ENCODE measurements at regions not wholly inside any gene's neighbourhood (a gene's known extent, or its start where the extent isn't known, plus 50 kb on each side); places are given as distances from the start of the nearest gene placed in this dataset.

DNA sequence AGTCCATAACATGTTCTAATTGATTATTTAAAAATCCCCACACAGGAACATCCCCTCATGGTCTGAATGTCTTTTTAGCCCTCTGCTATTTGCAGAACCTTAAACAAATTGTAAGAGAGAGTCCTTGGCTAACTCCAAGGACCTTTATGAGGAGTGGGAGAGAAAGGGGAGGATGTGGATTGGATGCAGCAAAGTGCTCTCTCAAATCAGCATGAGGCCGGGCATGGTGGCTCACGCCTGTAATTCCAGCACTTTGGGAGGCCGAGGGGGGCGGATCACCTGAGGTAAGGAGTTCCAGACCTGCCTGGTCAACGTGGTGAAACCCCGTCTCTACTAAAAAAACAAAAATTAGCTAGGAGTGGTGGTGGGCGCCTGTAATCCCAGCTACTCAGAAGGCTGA is 154.8 kb downstream of the TGFB2 start:
- DNase-seq, result no peak
- H3K36me3 ChIP-seq (replicated peaks), result no peaks in the 10 kb centered on the region
- no peaks in the 10 kb centered on the region for H3K27me3 ChIP-seq (replicated peaks)
- no peak overlapping the region for H3K4me3 ChIP-seq (ENCODE audit: low read depth, low read length)
- peak overlapping the region; percentile 100 for H3K27ac ChIP-seq
- in situ Hi-C loops (cut with HindIII; ENCODE audit: low pct_ligation_motif_present, low sequenced_read_pairs), result no loop called here
- TF ChIP-seq, protein P1, sequence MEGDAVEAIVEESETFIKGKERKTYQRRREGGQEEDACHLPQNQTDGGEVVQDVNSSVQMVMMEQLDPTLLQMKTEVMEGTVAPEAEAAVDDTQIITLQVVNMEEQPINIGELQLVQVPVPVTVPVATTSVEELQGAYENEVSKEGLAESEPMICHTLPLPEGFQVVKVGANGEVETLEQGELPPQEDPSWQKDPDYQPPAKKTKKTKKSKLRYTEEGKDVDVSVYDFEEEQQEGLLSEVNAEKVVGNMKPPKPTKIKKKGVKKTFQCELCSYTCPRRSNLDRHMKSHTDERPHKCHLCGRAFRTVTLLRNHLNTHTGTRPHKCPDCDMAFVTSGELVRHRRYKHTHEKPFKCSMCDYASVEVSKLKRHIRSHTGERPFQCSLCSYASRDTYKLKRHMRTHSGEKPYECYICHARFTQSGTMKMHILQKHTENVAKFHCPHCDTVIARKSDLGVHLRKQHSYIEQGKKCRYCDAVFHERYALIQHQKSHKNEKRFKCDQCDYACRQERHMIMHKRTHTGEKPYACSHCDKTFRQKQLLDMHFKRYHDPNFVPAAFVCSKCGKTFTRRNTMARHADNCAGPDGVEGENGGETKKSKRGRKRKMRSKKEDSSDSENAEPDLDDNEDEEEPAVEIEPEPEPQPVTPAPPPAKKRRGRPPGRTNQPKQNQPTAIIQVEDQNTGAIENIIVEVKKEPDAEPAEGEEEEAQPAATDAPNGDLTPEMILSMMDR (IDR thresholded peaks at IDR 0.05; ENCODE audit: low read depth, low read length, missing control alignments), result no peak

DNA sequence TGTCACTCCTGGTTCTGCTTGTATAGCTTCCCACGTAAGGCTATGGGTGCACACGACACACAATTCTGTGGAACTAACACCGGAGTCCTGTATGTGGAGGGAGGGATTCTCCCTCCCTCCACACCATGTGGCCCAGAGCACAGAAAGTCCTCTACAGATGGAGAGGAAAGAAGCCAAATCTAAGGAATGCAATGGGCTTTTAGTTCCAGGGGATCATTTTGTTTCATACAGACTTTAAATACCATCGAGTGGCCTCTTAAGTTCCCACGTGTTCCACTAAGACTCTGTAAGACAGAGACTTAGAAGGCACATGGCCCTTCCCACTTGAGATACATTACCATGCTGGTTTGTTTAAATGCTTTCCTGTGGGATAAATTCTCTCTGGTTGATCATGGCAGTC is 156.0 kb downstream of the TGFB2 start:
- no peak overlapping the region for H3K27ac ChIP-seq
- no peaks in the 10 kb centered on the region for H3K27me3 ChIP-seq (replicated peaks)
- H3K36me3 ChIP-seq (replicated peaks), result no peaks in the 10 kb centered on the region
- in situ Hi-C loops (cut with HindIII; ENCODE audit: low pct_ligation_motif_present, low sequenced_read_pairs), result no loop called here
- TF ChIP-seq, protein P1 (IDR thresholded peaks at IDR 0.05; ENCODE audit: low read depth, low read length, missing control alignments), result no peak
- H3K4me3 ChIP-seq (ENCODE audit: low read depth, low read length), result no peak overlapping the region
- no peak for DNase-seq

DNA sequence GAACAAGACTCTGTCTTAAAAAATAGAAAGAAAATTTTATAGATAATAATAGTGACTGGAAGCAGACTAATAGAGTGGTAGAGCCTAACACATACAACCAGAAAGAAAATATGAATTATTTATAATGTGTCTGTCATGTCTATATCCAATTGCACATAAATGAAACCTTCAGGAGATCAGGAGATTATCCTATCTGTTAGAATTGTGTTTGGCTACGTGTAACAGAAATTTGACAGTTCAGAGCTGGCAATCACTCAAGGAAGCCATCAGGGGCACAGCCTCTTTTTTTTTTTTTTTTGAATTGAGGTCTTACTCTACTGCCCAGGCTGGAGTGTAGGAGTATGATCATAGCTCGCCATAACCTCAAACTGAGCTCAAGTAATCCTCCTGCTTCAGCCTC is 157.2 kb downstream of the TGFB2 start:
- Histone ChIP-seq H3K4me3 (ENCODE audit: low read depth, low read length) (no peak overlapping the region), H3K27me3 (replicated peaks) (no peaks in the 10 kb centered on the region), H3K36me3 (replicated peaks) (no peaks in the 10 kb centered on the region), H3K27ac (no peak overlapping the region)
- TF ChIP-seq, protein P1 (IDR thresholded peaks at IDR 0.05; ENCODE audit: low read depth, low read length, missing control alignments), result no peak
- in situ Hi-C loops (cut with HindIII; ENCODE audit: low pct_ligation_motif_present, low sequenced_read_pairs), result no loop called here
- DNase-seq, result no peak

DNA sequence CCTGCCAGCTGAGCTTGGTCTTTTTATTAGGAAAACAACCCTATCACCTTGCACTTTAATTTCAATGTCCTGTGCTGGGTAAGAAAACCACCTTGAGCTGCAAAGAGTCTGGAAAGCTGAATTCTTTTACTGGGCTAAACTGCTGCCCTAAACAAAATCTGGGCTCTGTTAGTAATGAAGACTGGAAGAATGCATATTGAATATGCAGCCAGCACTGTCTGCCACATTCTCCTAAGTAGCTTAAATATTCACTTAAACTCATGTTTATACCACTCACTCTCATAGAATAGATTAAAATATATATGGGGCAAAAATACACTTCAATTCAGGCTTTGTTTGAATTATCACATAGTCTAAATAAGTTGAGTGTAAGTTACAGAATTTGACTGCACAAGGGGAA is 158.0 kb downstream of the TGFB2 start:
- no peak overlapping the region for H3K27ac ChIP-seq
- no peaks in the 10 kb centered on the region for H3K36me3 ChIP-seq (replicated peaks)
- TF ChIP-seq, protein P1 (IDR thresholded peaks at IDR 0.05; ENCODE audit: low read depth, low read length, missing control alignments), result no peak
- in situ Hi-C loops (cut with HindIII; ENCODE audit: low pct_ligation_motif_present, low sequenced_read_pairs), result no loop called here
- DNase-seq, result no peak
- no peak overlapping the region for H3K4me3 ChIP-seq (ENCODE audit: low read depth, low read length)
- no peaks in the 10 kb centered on the region for H3K27me3 ChIP-seq (replicated peaks)

DNA sequence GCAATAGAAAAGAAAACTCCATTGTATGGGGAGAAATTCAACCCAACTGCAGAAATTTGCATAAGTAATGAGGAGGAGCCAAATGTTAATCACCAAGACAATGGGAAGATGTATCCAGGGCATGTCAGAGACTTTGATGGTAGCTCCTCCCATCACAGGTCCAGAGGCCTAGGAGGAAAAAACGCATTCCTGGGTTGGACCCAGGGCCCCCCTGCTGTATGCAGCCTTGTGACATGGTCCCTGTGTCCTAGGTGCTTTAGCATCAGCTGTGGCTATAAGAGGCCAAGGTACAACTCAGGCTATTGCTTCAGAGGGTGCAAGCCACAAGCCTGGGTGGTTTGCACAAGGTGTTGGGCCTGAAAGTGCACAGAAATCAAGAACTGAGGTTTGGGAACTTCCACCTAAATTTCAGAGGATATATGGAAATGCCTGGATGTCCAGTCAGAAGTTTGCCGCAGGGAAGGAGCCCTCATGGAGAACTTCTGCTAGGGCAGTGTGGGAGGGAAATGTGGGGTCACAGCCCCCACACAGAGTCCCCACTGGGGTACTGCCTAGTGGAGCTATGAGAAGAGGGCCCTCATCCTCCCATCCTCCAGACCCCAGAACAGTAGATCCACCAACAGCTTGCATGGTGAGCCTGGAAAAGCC is 162.3 kb downstream of the TGFB2 start:
- in situ Hi-C loops (cut with HindIII; ENCODE audit: low pct_ligation_motif_present, low sequenced_read_pairs), result no loop called here
- Histone ChIP-seq H3K4me3 (ENCODE audit: low read depth, low read length) (no peak overlapping the region), H3K27me3 (replicated peaks) (no peaks in the 10 kb centered on the region), H3K27ac (no peak overlapping the region), H3K36me3 (replicated peaks) (no peaks in the 10 kb centered on the region)
- TF ChIP-seq, protein P1 (IDR thresholded peaks at IDR 0.05; ENCODE audit: low read depth, low read length, missing control alignments), result no peak
- DNase-seq, result no peak

DNA sequence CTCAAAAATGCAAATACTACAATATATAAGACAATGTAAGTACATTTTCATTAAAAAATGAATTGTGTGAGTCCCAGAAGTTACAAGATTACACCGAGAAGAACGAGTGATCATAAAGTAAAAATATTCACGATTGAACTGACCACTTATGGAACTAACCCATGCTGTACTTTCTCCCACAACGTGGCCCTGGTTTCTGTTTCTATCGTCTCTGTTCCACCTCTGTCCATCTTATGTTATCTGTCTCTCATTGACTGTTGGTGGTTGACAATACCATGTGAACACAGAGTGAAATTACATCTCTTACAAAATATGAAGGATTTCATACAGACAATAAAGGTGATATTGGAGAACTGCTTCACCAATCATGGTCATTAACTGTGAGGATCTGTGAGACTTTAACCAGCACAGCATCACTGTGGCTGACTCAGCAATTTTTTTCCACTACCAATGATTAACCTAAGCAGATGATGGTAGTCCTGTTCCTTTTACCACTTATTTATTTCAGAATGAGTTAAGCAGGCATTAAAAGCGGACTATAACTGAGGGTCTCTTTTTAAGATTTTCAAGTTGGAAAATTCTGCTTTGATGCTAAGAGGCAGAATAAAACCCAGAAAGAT is 165.1 kb downstream of the TGFB2 start:
- Histone ChIP-seq H3K27ac (no peak overlapping the region), H3K4me3 (ENCODE audit: low read depth, low read length) (no peak overlapping the region), H3K27me3 (replicated peaks) (no peaks in the 10 kb centered on the region), H3K36me3 (replicated peaks) (no peaks in the 10 kb centered on the region)
- in situ Hi-C loops (cut with HindIII; ENCODE audit: low pct_ligation_motif_present, low sequenced_read_pairs), result no loop called here
- TF ChIP-seq, protein P1 (IDR thresholded peaks at IDR 0.05; ENCODE audit: low read depth, low read length, missing control alignments), result no peak
- DNase-seq, result no peak
